ENCODE measurements at regions not wholly inside any gene's neighbourhood (a gene's known extent, or its start where the extent isn't known, plus 50 kb on each side); places are given as distances from the start of the nearest gene placed in this dataset.

- no peak for TF ChIP-seq CTCF (IDR thresholded peaks at IDR 0.05)
- TF ChIP-seq POLR2A (IDR thresholded peaks at IDR 0.05), result no peak
- TF ChIP-seq POLR2AphosphoS5 (IDR thresholded peaks at IDR 0.05; ENCODE audit: insufficient read depth in 1 of 2, low read depth in 1 of 2), result no peak
These were observed 812.7 kb upstream of the MIR17HG start for GRCh38 chr13:90534617-90535370.

Data from vagina (tissue), 2 donors.